CD14-positive monocyte (primary cell): ENCODE measurements at regions not wholly inside any gene's neighbourhood (a gene's known extent, or its start where the extent isn't known, plus 50 kb on each side); places are given as distances from the start of the nearest gene placed in this dataset.

Experiments used
- DNase-seq, 3 donors: peaks; one replicate each; pipeline ENCODE4 v3.0.0-alpha.2; 2011 to 2022
- H2AFZ ChIP-seq: 2 replicates; pipeline ENCODE4 v1.6.0; 2012; ENCODE audit warnings: mild to moderate bottlenecking, low read depth, low read length, inconsistent platforms; ENCODE audit not compliant: insufficient read depth, poor library complexity, severe bottlenecking
- H3K27ac ChIP-seq, 2 donors: 1 replicate in 1 of 2; 2 replicates in 1 of 2; pipeline ENCODE4 v1.5.1; 2012 to 2013; ENCODE audit warnings: low read length in 2 of 2, control low read depth in 1 of 2, inconsistent platforms in 1 of 2, low read depth in 1 of 2, mild to moderate bottlenecking in 1 of 2
- H3K27me3 ChIP-seq, 2 donors: one replicate each; pipeline versions ENCODE4 v1.6.0 to v1.6.1; 2011 to 2013; ENCODE audit warnings: low read length in 2 of 2; ENCODE audit not compliant: control insufficient read depth in 2 of 2, insufficient read depth in 2 of 2
- H3K36me3 ChIP-seq, 2 donors: replicated peaks in 1 of 2; 1 replicate in 1 of 2; 2 replicates in 1 of 2; pipeline versions ENCODE4 v1.5.1 to v1.6.1; 2012 to 2013; ENCODE audit warnings: low read length in 2 of 2, control low read depth in 1 of 2, inconsistent platforms in 1 of 2, mild to moderate bottlenecking in 1 of 2; ENCODE audit not compliant: insufficient read depth in 2 of 2, control insufficient read depth in 1 of 2
- H3K4me1 ChIP-seq, 2 donors: 1 replicate in 1 of 2; 2 replicates in 1 of 2; pipeline versions ENCODE4 v1.5.1 to v1.6.1; 2012 to 2013; ENCODE audit warnings: low read length in 2 of 2, control low read depth in 1 of 2, inconsistent platforms in 1 of 2, mild to moderate bottlenecking in 1 of 2, moderate library complexity in 1 of 2; ENCODE audit not compliant: insufficient read depth in 2 of 2, control insufficient read depth in 1 of 2
- H3K4me2 ChIP-seq: replicated peaks from 2 replicates; pipeline ENCODE3; 2012; ENCODE audit warnings: low read length, moderate library complexity, mild to moderate bottlenecking; ENCODE audit not compliant: poor library complexity, severe bottlenecking; ENCODE audit errors: extremely low read depth
- H3K4me3 ChIP-seq, 3 experiments: fragments of 200-600 bp in 1 of 3; sonication (generic) in 1 of 3; replicated peaks in 1 of 3; 1 replicate in 2 of 3; 2 replicates in 1 of 3; pipeline ENCODE4 v1.5.1; 2011 to 2013; ENCODE audit warnings: low read length in 3 of 3, mild to moderate bottlenecking in 3 of 3, control low read depth in 2 of 3, low read depth in 2 of 3, inconsistent platforms in 1 of 3, moderate library complexity in 1 of 3
- H3K79me2 ChIP-seq: 2 replicates; pipeline ENCODE4 v1.6.0; 2012; ENCODE audit warnings: mild to moderate bottlenecking, control low read depth, inconsistent platforms, low read length, moderate library complexity; ENCODE audit not compliant: insufficient read depth
- H3K9ac ChIP-seq: 2 replicates; pipeline ENCODE4 v1.6.0; 2017; ENCODE audit warnings: low read length, mild to moderate bottlenecking; ENCODE audit not compliant: insufficient read depth, poor library complexity, severe bottlenecking
- H3K9me3 ChIP-seq, 2 donors: replicated peaks in 1 of 2; 1 replicate in 1 of 2; 2 replicates in 1 of 2; pipeline versions ENCODE4 v1.5.1 to v1.6.1; 2012 to 2013; ENCODE audit warnings: low read length in 2 of 2, control low read depth in 1 of 2; ENCODE audit not compliant: control insufficient read depth in 1 of 2, insufficient read depth in 1 of 2
- H4K20me1 ChIP-seq: 2 replicates; pipeline ENCODE4 v1.6.0; 2012; ENCODE audit warnings: mild to moderate bottlenecking, low read length, control low read depth, moderate library complexity; ENCODE audit not compliant: insufficient read depth
- H3K27ac Mint-ChIP-seq, 7 donors: one replicate each; pipeline ENCODE4 v1.8.0; 2020; ENCODE audit warnings: mild to moderate bottlenecking in 7 of 7, mixed read lengths in 7 of 7, moderate library complexity in 6 of 7, inconsistent platforms in 2 of 7
- H3K27me3 Mint-ChIP-seq, 3 donors: one replicate each; pipeline ENCODE4 v1.8.0; 2021 to 2022; ENCODE audit warnings: low read depth in 3 of 3, mild to moderate bottlenecking in 3 of 3, mixed read lengths in 3 of 3, moderate library complexity in 3 of 3, inconsistent platforms in 1 of 3
- H3K36me3 Mint-ChIP-seq, 2 donors: one replicate each; pipeline ENCODE4 v1.8.0; 2020; ENCODE audit warnings: mixed read lengths in 2 of 2, inconsistent platforms in 1 of 2, mild to moderate bottlenecking in 1 of 2
- H3K4me1 Mint-ChIP-seq: one replicate; pipeline ENCODE4 v1.8.0; 2020; ENCODE audit warnings: mild to moderate bottlenecking, mixed read lengths
- H3K4me3 Mint-ChIP-seq, 2 donors: one replicate each; pipeline ENCODE4 v1.8.0; 2020; ENCODE audit warnings: mild to moderate bottlenecking in 2 of 2, mixed read lengths in 2 of 2, moderate library complexity in 1 of 2
- H3K9me3 Mint-ChIP-seq, 7 donors: one replicate each; pipeline ENCODE4 v1.8.0; 2020 to 2022; ENCODE audit warnings: mixed read lengths in 7 of 7, mild to moderate bottlenecking in 6 of 7, moderate library complexity in 6 of 7, inconsistent platforms in 2 of 7
- WGBS: methylation state at CpG from one replicate; pipeline ENCODE4 v1.1.5; 2013; ENCODE audit warnings: missing lambda C conversion rate; ENCODE audit not compliant: insufficient coverage; 5-methylcytosine and 5-hydroxymethylcytosine counted together
- intact Hi-C, 2 donors: fragments of 100-400 bp; cut with micrococcal nuclease; formaldehyde crosslinking; loops; one replicate each; pipeline versions ENCODE4 v1.15.0 to v1.15.1; 2023
- TF ChIP-seq, protein P1 (sequence below): fragments of 200-600 bp; IDR thresholded peaks from one replicate; pipeline ENCODE4 v1.8.0; 2022; ENCODE audit warnings: antibody characterized with exemption, mild to moderate bottlenecking

DNA sequence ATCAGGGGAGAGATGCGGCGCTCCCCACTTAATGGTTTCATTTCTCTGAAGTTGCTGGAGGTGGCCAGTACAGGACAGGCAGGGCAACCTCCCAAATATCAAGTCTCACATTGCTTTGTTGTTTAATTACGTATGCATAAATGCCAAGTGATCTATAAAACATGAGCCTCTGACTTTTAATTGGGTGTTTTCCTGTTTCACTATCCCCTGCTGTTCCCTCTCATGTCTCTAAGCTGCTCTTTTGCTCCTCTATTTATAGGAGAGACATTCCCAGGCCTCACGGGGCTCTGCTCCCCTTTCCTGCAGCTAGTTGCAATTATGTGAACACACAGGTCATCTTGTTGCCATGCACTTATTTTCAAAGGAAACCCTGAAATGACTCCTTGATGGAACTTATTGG lies 1173.5 kb upstream of the GOT2 start:
- H3K27ac Mint-ChIP-seq: no peak overlapping the region

DNA sequence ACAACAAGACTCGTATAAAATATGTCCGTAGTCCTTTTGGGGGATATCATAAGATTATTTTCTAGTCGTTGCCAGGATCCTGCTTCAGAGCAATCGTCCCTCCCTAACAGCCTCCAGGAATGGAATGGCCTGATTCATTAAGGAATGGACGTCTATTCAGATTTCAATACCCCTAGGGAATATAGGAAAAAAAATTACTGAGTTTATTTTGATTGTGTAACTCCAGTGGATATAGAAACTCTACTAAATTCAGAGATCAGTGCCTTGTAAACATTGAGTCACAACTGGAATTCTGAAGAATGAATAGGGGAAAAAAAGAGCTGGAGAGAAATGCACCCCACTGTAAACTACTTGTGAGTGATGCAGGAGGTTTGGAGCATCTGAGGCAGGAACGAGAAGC lies 1171.5 kb upstream of the GOT2 start:
- peaks cover 0 to 17% (median 3%) of the 10 kb centered on the region in 7 donors for H3K9me3 Mint-ChIP-seq
- peaks cover 0 to 4% (median 1%) of the 10 kb centered on the region in 3 donors for H3K27me3 Mint-ChIP-seq
- Histone ChIP-seq H3K27ac (no peak overlapping the region), H2AFZ (no peak overlapping the region), H3K27me3 (no peaks in the 10 kb centered on the region), H3K4me1 (no peaks in the 10 kb centered on the region), H3K79me2 (no peaks in the 10 kb centered on the region), H3K9ac (no peak overlapping the region), H4K20me1 (no peaks in the 10 kb centered on the region), H3K36me3 (no peaks in the 10 kb centered on the region), H3K9me3 (no peaks in the 10 kb centered on the region), H3K4me3 (no peak overlapping the region), H3K4me2 (no peak overlapping the region)
- intact Hi-C loops: no loop called here
- DNase-seq: no peak
- TF ChIP-seq, protein P1, sequence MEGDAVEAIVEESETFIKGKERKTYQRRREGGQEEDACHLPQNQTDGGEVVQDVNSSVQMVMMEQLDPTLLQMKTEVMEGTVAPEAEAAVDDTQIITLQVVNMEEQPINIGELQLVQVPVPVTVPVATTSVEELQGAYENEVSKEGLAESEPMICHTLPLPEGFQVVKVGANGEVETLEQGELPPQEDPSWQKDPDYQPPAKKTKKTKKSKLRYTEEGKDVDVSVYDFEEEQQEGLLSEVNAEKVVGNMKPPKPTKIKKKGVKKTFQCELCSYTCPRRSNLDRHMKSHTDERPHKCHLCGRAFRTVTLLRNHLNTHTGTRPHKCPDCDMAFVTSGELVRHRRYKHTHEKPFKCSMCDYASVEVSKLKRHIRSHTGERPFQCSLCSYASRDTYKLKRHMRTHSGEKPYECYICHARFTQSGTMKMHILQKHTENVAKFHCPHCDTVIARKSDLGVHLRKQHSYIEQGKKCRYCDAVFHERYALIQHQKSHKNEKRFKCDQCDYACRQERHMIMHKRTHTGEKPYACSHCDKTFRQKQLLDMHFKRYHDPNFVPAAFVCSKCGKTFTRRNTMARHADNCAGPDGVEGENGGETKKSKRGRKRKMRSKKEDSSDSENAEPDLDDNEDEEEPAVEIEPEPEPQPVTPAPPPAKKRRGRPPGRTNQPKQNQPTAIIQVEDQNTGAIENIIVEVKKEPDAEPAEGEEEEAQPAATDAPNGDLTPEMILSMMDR: no peak
- no peaks in the 10 kb centered on the region for H3K4me1 Mint-ChIP-seq
- H3K36me3 Mint-ChIP-seq: no peaks in the 10 kb centered on the region
- no peak overlapping the region for H3K27ac Mint-ChIP-seq
- no CpG with 5 or more reads among the region's 6 CpGs for WGBS
- no peak overlapping the region for H3K4me3 Mint-ChIP-seq

More for the DNA sequence above, 1173.5 kb upstream of the GOT2 start:
- no peaks in the 10 kb centered on the region for H3K36me3 ChIP-seq
- no peak overlapping the region for H3K9ac ChIP-seq
- H4K20me1 ChIP-seq: no peaks in the 10 kb centered on the region
- 81% methylated on average over 3 of the region's 4 CpGs for WGBS
- peaks cover 0 to 4% (median 1%) of the 10 kb centered on the region in 3 donors for H3K27me3 Mint-ChIP-seq
- TF ChIP-seq, protein P1: no peak
- H3K79me2 ChIP-seq: no peaks in the 10 kb centered on the region
- no peak overlapping the region for H2AFZ ChIP-seq
- no peaks in the 10 kb centered on the region for H3K4me1 Mint-ChIP-seq
- no peak overlapping the region for H3K27ac ChIP-seq
- peaks cover 0 to 15% (median 3%) of the 10 kb centered on the region in 7 donors for H3K9me3 Mint-ChIP-seq
- no peak for DNase-seq
- H3K4me3 ChIP-seq: no peak overlapping the region
- H3K4me2 ChIP-seq: no peak overlapping the region
- intact Hi-C loops: no loop called here
- no peaks in the 10 kb centered on the region for H3K36me3 Mint-ChIP-seq
- H3K9me3 ChIP-seq: no peaks in the 10 kb centered on the region
- no peaks in the 10 kb centered on the region for H3K4me1 ChIP-seq
- H3K4me3 Mint-ChIP-seq: no peak overlapping the region
- H3K27me3 ChIP-seq: no peaks in the 10 kb centered on the region
